Parathyroid adenoma (tissue), 2 donors: ENCODE measurements at regions not wholly inside any gene's neighbourhood (a gene's known extent, or its start where the extent isn't known, plus 50 kb on each side); places are given as distances from the start of the nearest gene placed in this dataset.

Experiments used
- H2AFZ ChIP-seq: fragments of 300-600 bp; sonication (generic); one replicate; pipeline ENCODE4 v1.7.0; 2017; ENCODE audit warnings: antibody characterized with exemption, mild to moderate bottlenecking
- H3K27ac ChIP-seq: fragments of 300-600 bp; sonication (generic); one replicate; pipeline ENCODE4 v1.7.0; 2017
- H3K27me3 ChIP-seq: fragments of 300-600 bp; sonication (generic); one replicate; pipeline ENCODE4 v1.7.0; 2017; ENCODE audit warnings: low read length; ENCODE audit not compliant: control insufficient read depth, insufficient read depth
- H3K36me3 ChIP-seq: fragments of 300-600 bp; sonication (generic); one replicate; pipeline ENCODE4 v1.7.0; 2017; ENCODE audit warnings: low read length; ENCODE audit not compliant: control insufficient read depth, insufficient read depth
- H3K4me1 ChIP-seq: fragments of 300-600 bp; sonication (generic); one replicate; pipeline ENCODE4 v1.7.0; 2017; ENCODE audit warnings: control low read depth
- H3K4me2 ChIP-seq: fragments of 300-600 bp; sonication (generic); one replicate; pipeline ENCODE4 v1.7.0; 2017; ENCODE audit warnings: low read length
- H3K4me3 ChIP-seq: fragments of 300-600 bp; sonication (generic); one replicate; pipeline ENCODE4 v1.7.0; 2017; ENCODE audit warnings: low read depth, low read length
- H3K79me2 ChIP-seq: fragments of 300-600 bp; sonication (generic); one replicate; pipeline ENCODE4 v1.7.0; 2017; ENCODE audit warnings: control low read depth
- H3K9ac ChIP-seq: fragments of 300-600 bp; sonication (generic); one replicate; pipeline ENCODE4 v1.7.0; 2017; ENCODE audit warnings: mild to moderate bottlenecking
- H3K9me3 ChIP-seq: fragments of 300-600 bp; sonication (generic); one replicate; pipeline ENCODE4 v1.7.0; 2017; ENCODE audit warnings: low read length; ENCODE audit not compliant: control insufficient read depth
- CTCF ChIP-seq: fragments of 300-600 bp; sonication (generic); IDR thresholded peaks from one replicate; pipeline ENCODE4 v1.7.0; 2017; ENCODE audit warnings: antibody characterized with exemption, mild to moderate bottlenecking
- donor health status: primary hyperparathyroidism.

DNA sequence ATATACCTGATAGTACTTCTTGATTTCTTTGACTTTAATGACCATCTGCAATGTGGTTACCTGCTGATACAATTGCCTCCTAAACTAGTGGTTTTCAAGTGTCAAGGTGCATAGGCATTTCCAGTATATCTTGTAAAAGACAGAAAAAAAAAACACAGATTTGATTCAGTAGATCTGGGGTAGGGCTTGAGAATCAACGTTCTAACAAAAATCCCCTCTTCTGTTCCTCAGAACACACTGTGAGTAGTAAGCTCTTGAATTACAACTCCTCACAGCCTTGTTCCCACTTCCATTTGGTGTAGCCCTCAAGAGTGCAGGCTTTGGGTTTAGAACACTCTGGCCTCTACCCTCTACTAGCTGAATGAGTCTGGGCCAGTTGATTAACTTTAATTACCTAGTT lies 78.0 kb upstream of the CTSC start:
- no peaks in the 10 kb centered on the region for H3K79me2 ChIP-seq
- H3K4me2 ChIP-seq = no peak overlapping the region
- H3K4me3 ChIP-seq = no peak overlapping the region
- no peak overlapping the region for H3K27ac ChIP-seq
- H3K9me3 ChIP-seq = no peaks in the 10 kb centered on the region
- no peaks in the 10 kb centered on the region for H3K27me3 ChIP-seq
- H3K9ac ChIP-seq = no peak overlapping the region
- TF ChIP-seq CTCF = no peak
- H3K4me1 ChIP-seq = no peaks in the 10 kb centered on the region
- H2AFZ ChIP-seq = no peak overlapping the region
- no peaks in the 10 kb centered on the region for H3K36me3 ChIP-seq

- Histone ChIP-seq H3K36me3 (no peaks in the 10 kb centered on the region), H3K9me3 (no peaks in the 10 kb centered on the region), H3K4me1 (no peaks in the 10 kb centered on the region), H3K9ac (no peak overlapping the region), H3K4me2 (no peak overlapping the region), H3K27me3 (no peaks in the 10 kb centered on the region), H2AFZ (no peak overlapping the region), H3K4me3 (no peak overlapping the region), H3K27ac (no peak overlapping the region), H3K79me2 (no peaks in the 10 kb centered on the region)
- no peak for TF ChIP-seq CTCF
Measured at GRCh38 chr11:88414981-88415413, 77.5 kb upstream of the CTSC start.

DNA sequence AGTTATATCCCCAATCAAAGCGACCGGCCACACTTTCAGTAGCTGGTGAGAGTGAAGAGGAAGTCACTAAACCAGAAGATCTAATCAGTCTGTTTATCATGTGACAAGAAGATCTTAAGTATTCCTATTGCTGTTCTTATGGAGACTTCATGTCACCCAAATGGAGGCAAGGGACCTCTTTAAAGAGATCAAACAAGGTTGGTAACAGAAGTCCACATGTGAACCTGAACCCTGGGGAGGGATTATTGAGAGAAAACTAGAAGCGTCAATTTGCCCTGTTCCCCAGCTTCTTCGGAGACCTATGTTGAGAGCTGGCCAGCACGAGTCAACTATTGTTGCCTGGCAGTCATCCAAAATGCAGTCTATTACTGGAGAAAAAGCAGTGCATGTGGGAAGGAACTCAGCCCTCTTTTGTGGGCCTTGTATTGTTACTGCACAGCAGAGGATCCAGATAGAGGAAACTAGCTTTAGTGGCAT lies 76.9 kb upstream of the CTSC start:
- Histone ChIP-seq H3K27ac (no peak overlapping the region), H3K4me2 (no peak overlapping the region)

GRCh38 chr11:88411265-88411664 lies 73.7 kb upstream of the CTSC start:
- H3K4me2 ChIP-seq = no peak overlapping the region
- H3K4me1 ChIP-seq = no peaks in the 10 kb centered on the region
- TF ChIP-seq CTCF = no peak
- no peak overlapping the region for H3K4me3 ChIP-seq
- H3K9me3 ChIP-seq = no peaks in the 10 kb centered on the region
- no peak overlapping the region for H3K27ac ChIP-seq
- no peak overlapping the region for H3K9ac ChIP-seq
- H2AFZ ChIP-seq = no peak overlapping the region
- H3K79me2 ChIP-seq = no peaks in the 10 kb centered on the region
- no peaks in the 10 kb centered on the region for H3K36me3 ChIP-seq
- no peaks in the 10 kb centered on the region for H3K27me3 ChIP-seq

More for the DNA sequence above, 76.9 kb upstream of the CTSC start:
- no peak overlapping the region for H3K9ac ChIP-seq
- no peak overlapping the region for H2AFZ ChIP-seq
- H3K27me3 ChIP-seq = no peaks in the 10 kb centered on the region
- no peaks in the 10 kb centered on the region for H3K9me3 ChIP-seq
- no peak for TF ChIP-seq CTCF
- no peaks in the 10 kb centered on the region for H3K79me2 ChIP-seq
- no peaks in the 10 kb centered on the region for H3K36me3 ChIP-seq
- H3K4me3 ChIP-seq = no peak overlapping the region
- H3K4me1 ChIP-seq = no peaks in the 10 kb centered on the region

DNA sequence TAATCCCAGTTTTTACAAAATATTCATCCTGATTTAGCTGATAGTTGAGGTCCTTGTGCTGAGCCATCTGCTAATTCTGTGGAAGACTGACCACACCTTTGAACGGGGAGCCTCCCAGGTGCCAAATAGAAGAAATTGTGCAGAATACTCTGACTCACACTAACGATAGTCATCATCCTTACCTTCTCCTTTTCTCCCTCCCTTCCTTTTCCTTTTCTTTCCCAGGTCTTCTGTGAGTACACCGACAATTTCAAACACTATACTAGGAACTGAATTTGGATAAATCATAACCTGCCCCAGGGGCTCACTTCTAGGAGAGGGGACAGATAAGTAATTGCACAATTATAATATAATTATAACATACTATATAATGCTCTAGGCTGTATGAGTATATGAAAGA lies 73.1 kb upstream of the CTSC start:
- TF ChIP-seq CTCF = no peak
- no peaks in the 10 kb centered on the region for H3K4me1 ChIP-seq
- no peaks in the 10 kb centered on the region for H3K9me3 ChIP-seq
- H3K27ac ChIP-seq = no peak overlapping the region
- H3K4me3 ChIP-seq = no peak overlapping the region
- H3K36me3 ChIP-seq = no peaks in the 10 kb centered on the region
- H3K79me2 ChIP-seq = no peaks in the 10 kb centered on the region
- H3K27me3 ChIP-seq = no peaks in the 10 kb centered on the region
- H2AFZ ChIP-seq = no peak overlapping the region
- H3K9ac ChIP-seq = no peak overlapping the region
- H3K4me2 ChIP-seq = no peak overlapping the region
